Liver (tissue), 8 donors: ENCODE measurements at regions not wholly inside any gene's neighbourhood (a gene's known extent, or its start where the extent isn't known, plus 50 kb on each side); places are given as distances from the start of the nearest gene placed in this dataset.

ENCODE experiments used
- DNase-seq: peaks from one replicate; pipeline ENCODE4 v3.0.0-alpha.2; 2017; ENCODE audit warnings: low spot score
- H3K27ac ChIP-seq, 2 donors: one replicate each; pipeline ENCODE4 v1.7.0; 2013; ENCODE audit warnings: inconsistent platforms in 2 of 2, low read length in 2 of 2, control low read depth in 1 of 2, low read depth in 1 of 2, mild to moderate bottlenecking in 1 of 2
- H3K27me3 ChIP-seq, 4 donors: one replicate each; pipeline versions ENCODE4 v1.6.1 to v1.7.0; 2013; ENCODE audit warnings: low read length in 3 of 4, inconsistent platforms in 1 of 4, mild to moderate bottlenecking in 1 of 4, moderate library complexity in 1 of 4; ENCODE audit not compliant: control insufficient read depth in 4 of 4, insufficient read depth in 4 of 4
- H3K36me3 ChIP-seq, 4 donors: one replicate each; pipeline versions ENCODE4 v1.6.1 to v1.7.0; 2013; ENCODE audit warnings: low read length in 3 of 4, mild to moderate bottlenecking in 3 of 4, low read depth in 1 of 4, moderate library complexity in 1 of 4; ENCODE audit not compliant: control insufficient read depth in 4 of 4, insufficient read depth in 3 of 4
- H3K4me1 ChIP-seq, 4 donors: one replicate each; pipeline versions ENCODE4 v1.6.1 to v1.7.0; 2013; ENCODE audit warnings: low read length in 3 of 4, mild to moderate bottlenecking in 3 of 4, moderate library complexity in 1 of 4; ENCODE audit not compliant: control insufficient read depth in 4 of 4, insufficient read depth in 4 of 4
- H3K4me3 ChIP-seq, 3 donors: one replicate each; pipeline versions ENCODE4 v1.6.1 to v1.7.0; 2013; ENCODE audit warnings: low read length in 3 of 3, control low read depth in 1 of 3, low read depth in 1 of 3, mild to moderate bottlenecking in 1 of 3
- H3K9ac ChIP-seq, 2 donors: one replicate each; pipeline ENCODE4 v1.7.0; 2013; ENCODE audit warnings: low read length in 2 of 2, mild to moderate bottlenecking in 2 of 2, moderate library complexity in 2 of 2, control low read depth in 1 of 2, low read depth in 1 of 2
- H3K9me3 ChIP-seq, 4 donors: one replicate each; pipeline versions ENCODE4 v1.6.1 to v1.7.0; 2013; ENCODE audit warnings: low read length in 3 of 4; ENCODE audit not compliant: control insufficient read depth in 4 of 4
- FOXA1 ChIP-seq: IDR thresholded peaks from 2 replicates; pipeline ENCODE4 v1.6.1; 2016; ENCODE audit warnings: antibody characterized with exemption
- FOXA2 ChIP-seq: IDR thresholded peaks from 2 replicates; pipeline ENCODE4 v1.6.1; 2016; ENCODE audit warnings: antibody characterized with exemption
- GABPA ChIP-seq, 2 donors: IDR thresholded peaks in 1 of 2; conservative IDR thresholded peaks in 1 of 2; 2 replicates each; pipeline ENCODE4 v1.6.1; 2016; ENCODE audit warnings: antibody characterized with exemption in 2 of 2, mild to moderate bottlenecking in 1 of 2, moderate library complexity in 1 of 2
- HNF4A ChIP-seq, 2 donors: conservative IDR thresholded peaks; 2 replicates each; pipeline ENCODE4 v1.6.1; 2016; ENCODE audit warnings: antibody characterized with exemption in 2 of 2, mild to moderate bottlenecking in 2 of 2
- HNF4G ChIP-seq: IDR thresholded peaks from 2 replicates; pipeline ENCODE4 v1.6.1; 2016; ENCODE audit warnings: antibody characterized with exemption
- JUND ChIP-seq, 2 donors: IDR thresholded peaks; 2 replicates each; pipeline ENCODE4 v1.6.1; 2016; ENCODE audit warnings: antibody characterized with exemption in 2 of 2
- RXRA ChIP-seq, 2 donors: IDR thresholded peaks; 2 replicates each; pipeline ENCODE4 v1.6.1; 2017 to 2018; ENCODE audit warnings: antibody characterized with exemption in 2 of 2, mild to moderate bottlenecking in 1 of 2
- SP1 ChIP-seq: IDR thresholded peaks from 2 replicates; pipeline ENCODE4 v1.6.1; 2018; ENCODE audit warnings: antibody characterized with exemption, mild to moderate bottlenecking
- TAF1 ChIP-seq: conservative IDR thresholded peaks from 2 replicates; pipeline ENCODE4 v1.6.1; 2016; ENCODE audit warnings: antibody characterized with exemption, mild to moderate bottlenecking
- YY1 ChIP-seq: IDR thresholded peaks from 2 replicates; pipeline ENCODE4 v1.6.1; 2016; ENCODE audit warnings: antibody characterized with exemption, mild to moderate bottlenecking
- WGBS: extraction: QIAGEN DNeasy Blood & Tissue Kit; methylation state at CpG from one replicate; pipeline ENCODE4 v1.1.7; 2013; 5-methylcytosine and 5-hydroxymethylcytosine counted together
- TF ChIP-seq, protein P1 (sequence below): IDR thresholded peaks from 2 replicates; pipeline ENCODE4 v1.6.1; 2016; ENCODE audit warnings: antibody characterized with exemption
- TF ChIP-seq, protein P2 (sequence below): IDR thresholded peaks from 2 replicates; pipeline ENCODE4 v1.6.1; 2016; ENCODE audit warnings: antibody characterized with exemption
- TF ChIP-seq, protein P3 (sequence below): IDR thresholded peaks from 2 replicates; pipeline ENCODE4 v1.6.1; 2016; ENCODE audit warnings: antibody characterized with exemption, mild to moderate bottlenecking
- TF ChIP-seq, protein P4 (sequence below): fragments of 150-350 bp; IDR thresholded peaks from 2 replicates; pipeline ENCODE4 v1.5.1; 2017; ENCODE audit warnings: improper control_type of control experiment, low read depth, low read length; ENCODE audit not compliant: missing input control
- donor health status: healthy.
- donor health status: healthy.
- donor health status: healthy.
- donor health status: healthy.
- donor health status: healthy.

DNA sequence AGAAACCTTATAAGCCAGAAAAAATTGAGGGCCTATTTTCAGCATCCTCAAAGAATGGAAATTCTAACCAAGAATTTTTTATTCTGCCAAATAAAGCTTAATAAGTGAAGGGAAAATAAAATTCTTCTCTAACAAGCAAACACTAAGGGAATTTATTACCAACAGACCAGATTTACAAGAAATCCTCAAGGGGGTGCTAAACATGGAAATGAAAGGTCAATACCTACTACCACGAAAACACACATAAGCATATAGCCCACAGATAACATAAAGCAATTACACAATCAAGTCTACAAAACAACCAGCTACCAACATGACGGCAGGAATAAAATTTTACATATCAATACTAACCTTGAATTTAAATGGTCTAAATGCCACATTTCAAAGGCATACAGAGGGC is 883.5 kb downstream of the SI start:
- TF ChIP-seq YY1, result no peak
- no peak for TF ChIP-seq SP1
- no peak for TF ChIP-seq HNF4G
- TF ChIP-seq, protein P1, sequence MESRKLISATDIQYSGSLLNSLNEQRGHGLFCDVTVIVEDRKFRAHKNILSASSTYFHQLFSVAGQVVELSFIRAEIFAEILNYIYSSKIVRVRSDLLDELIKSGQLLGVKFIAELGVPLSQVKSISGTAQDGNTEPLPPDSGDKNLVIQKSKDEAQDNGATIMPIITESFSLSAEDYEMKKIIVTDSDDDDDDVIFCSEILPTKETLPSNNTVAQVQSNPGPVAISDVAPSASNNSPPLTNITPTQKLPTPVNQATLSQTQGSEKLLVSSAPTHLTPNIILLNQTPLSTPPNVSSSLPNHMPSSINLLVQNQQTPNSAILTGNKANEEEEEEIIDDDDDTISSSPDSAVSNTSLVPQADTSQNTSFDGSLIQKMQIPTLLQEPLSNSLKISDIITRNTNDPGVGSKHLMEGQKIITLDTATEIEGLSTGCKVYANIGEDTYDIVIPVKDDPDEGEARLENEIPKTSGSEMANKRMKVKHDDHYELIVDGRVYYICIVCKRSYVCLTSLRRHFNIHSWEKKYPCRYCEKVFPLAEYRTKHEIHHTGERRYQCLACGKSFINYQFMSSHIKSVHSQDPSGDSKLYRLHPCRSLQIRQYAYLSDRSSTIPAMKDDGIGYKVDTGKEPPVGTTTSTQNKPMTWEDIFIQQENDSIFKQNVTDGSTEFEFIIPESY, result no peak
- no peak for TF ChIP-seq FOXA1
- no peak for TF ChIP-seq HNF4A (conservative IDR thresholded peaks at IDR 0.05)
- no peak for TF ChIP-seq JUND (IDR thresholded peaks at IDR 0.05)
- TF ChIP-seq FOXA2, result no peak
- TF ChIP-seq, protein P2, sequence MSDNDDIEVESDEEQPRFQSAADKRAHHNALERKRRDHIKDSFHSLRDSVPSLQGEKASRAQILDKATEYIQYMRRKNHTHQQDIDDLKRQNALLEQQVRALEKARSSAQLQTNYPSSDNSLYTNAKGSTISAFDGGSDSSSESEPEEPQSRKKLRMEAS, result no peak
- no peak overlapping the region for H3K9ac ChIP-seq
- no peak overlapping the region for H3K27ac ChIP-seq
- DNase-seq, result no peak
- H3K27me3 ChIP-seq, result no peaks in the 10 kb centered on the region
- no peaks in the 10 kb centered on the region for H3K36me3 ChIP-seq
- H3K4me1 ChIP-seq, result no peaks in the 10 kb centered on the region
- H3K9me3 ChIP-seq, result no peaks in the 10 kb centered on the region
- WGBS, result 55% methylated on average over 2 of the region's 2 CpGs
- no peak overlapping the region for H3K4me3 ChIP-seq

DNA sequence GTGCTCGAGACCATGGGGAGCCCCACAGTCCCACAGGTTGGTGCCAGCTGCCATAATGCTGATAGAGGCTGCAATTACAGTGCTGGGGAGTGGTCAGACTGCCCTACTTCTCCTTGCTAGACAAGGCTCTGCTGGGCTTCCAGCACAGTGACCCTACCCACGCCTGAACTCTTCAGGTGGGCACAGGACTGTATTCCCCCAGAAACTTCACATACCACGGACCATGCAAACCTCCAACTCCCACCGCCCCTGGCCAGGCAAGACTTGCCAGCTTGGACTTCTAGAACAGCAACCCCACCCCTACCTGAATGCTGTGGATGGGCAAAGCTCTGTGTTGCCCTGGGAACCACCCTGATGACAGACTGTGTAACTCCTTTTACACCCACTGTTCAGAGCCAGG is 885.3 kb downstream of the SI start:
- 67% methylated on average over 4 of the region's 4 CpGs for WGBS
- no peak for DNase-seq
- Histone ChIP-seq H3K9ac (no peak overlapping the region), H3K36me3 (no peaks in the 10 kb centered on the region), H3K9me3 (no peaks in the 10 kb centered on the region), H3K27me3 (no peaks in the 10 kb centered on the region), H3K4me3 (no peak overlapping the region), H3K4me1 (no peaks in the 10 kb centered on the region), H3K27ac (no peak overlapping the region)
- TF ChIP-seq, protein P2, result no peak
- no peak for TF ChIP-seq HNF4G
- TF ChIP-seq JUND (IDR thresholded peaks at IDR 0.05), result no peak
- no peak for TF ChIP-seq TAF1
- TF ChIP-seq, protein P3, sequence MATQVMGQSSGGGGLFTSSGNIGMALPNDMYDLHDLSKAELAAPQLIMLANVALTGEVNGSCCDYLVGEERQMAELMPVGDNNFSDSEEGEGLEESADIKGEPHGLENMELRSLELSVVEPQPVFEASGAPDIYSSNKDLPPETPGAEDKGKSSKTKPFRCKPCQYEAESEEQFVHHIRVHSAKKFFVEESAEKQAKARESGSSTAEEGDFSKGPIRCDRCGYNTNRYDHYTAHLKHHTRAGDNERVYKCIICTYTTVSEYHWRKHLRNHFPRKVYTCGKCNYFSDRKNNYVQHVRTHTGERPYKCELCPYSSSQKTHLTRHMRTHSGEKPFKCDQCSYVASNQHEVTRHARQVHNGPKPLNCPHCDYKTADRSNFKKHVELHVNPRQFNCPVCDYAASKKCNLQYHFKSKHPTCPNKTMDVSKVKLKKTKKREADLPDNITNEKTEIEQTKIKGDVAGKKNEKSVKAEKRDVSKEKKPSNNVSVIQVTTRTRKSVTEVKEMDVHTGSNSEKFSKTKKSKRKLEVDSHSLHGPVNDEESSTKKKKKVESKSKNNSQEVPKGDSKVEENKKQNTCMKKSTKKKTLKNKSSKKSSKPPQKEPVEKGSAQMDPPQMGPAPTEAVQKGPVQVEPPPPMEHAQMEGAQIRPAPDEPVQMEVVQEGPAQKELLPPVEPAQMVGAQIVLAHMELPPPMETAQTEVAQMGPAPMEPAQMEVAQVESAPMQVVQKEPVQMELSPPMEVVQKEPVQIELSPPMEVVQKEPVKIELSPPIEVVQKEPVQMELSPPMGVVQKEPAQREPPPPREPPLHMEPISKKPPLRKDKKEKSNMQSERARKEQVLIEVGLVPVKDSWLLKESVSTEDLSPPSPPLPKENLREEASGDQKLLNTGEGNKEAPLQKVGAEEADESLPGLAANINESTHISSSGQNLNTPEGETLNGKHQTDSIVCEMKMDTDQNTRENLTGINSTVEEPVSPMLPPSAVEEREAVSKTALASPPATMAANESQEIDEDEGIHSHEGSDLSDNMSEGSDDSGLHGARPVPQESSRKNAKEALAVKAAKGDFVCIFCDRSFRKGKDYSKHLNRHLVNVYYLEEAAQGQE, result no peak

DNA sequence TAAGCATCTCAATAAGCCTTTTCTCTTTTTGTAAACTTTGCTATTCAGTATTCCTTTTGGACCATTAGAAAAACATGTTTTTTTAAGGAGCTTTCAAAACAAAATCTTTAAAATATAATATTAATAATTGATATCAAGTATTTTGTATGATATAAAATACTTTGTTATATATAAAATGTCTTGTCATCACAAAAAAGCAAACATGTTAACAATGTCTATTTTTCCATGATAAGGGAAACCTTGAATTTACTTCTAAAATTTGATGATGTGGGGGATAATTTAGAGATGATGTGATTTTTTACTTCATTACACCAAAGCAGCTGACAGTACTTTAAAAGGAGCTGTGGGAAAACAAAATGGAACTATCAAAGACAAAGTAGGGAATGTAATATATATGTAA is 887.7 kb downstream of the SI start:
- no peaks in the 10 kb centered on the region for H3K4me1 ChIP-seq
- H3K27ac ChIP-seq, result no peak overlapping the region
- H3K9me3 ChIP-seq, result no peaks in the 10 kb centered on the region
- no peak overlapping the region for H3K9ac ChIP-seq
- no peak overlapping the region for H3K4me3 ChIP-seq
- no peaks in the 10 kb centered on the region for H3K36me3 ChIP-seq
- DNase-seq, result no peak
- H3K27me3 ChIP-seq, result no peaks in the 10 kb centered on the region
- TF ChIP-seq, protein P1, result no peak
- TF ChIP-seq HNF4A (conservative IDR thresholded peaks at IDR 0.05) (no peak), FOXA1 (no peak), FOXA2 (no peak), RXRA (IDR thresholded peaks at IDR 0.05) (no peak), GABPA (IDR thresholded peaks at IDR 0.05 in 1 of 2, conservative IDR thresholded peaks at IDR 0.05 in 1 of 2) (no peak)
- TF ChIP-seq, protein P3, result no peak
- TF ChIP-seq, protein P4, sequence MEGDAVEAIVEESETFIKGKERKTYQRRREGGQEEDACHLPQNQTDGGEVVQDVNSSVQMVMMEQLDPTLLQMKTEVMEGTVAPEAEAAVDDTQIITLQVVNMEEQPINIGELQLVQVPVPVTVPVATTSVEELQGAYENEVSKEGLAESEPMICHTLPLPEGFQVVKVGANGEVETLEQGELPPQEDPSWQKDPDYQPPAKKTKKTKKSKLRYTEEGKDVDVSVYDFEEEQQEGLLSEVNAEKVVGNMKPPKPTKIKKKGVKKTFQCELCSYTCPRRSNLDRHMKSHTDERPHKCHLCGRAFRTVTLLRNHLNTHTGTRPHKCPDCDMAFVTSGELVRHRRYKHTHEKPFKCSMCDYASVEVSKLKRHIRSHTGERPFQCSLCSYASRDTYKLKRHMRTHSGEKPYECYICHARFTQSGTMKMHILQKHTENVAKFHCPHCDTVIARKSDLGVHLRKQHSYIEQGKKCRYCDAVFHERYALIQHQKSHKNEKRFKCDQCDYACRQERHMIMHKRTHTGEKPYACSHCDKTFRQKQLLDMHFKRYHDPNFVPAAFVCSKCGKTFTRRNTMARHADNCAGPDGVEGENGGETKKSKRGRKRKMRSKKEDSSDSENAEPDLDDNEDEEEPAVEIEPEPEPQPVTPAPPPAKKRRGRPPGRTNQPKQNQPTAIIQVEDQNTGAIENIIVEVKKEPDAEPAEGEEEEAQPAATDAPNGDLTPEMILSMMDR, result no peak
